Right ventricle myocardium inferior (tissue), 1 donor: ENCODE measurements at regions not wholly inside any gene's neighbourhood (a gene's known extent, or its start where the extent isn't known, plus 50 kb on each side); places are given as distances from the start of the nearest gene placed in this dataset.
"Not testable (repeated sequence)": the region's sequence is repeated elsewhere in the genome, so short reads cannot be mapped to it uniquely, and the experiment has no call there.

Source experiments
- ATAC-seq: fragments of 200-7000 bp; cut with Tn5 transposase; one replicate; pipeline ENCODE4 v1.9.1; 2020; ENCODE audit warnings: mild to moderate bottlenecking, moderate library complexity
- DNase-seq: peaks from one replicate; pipeline ENCODE4 v3.0.0; 2021; ENCODE audit errors: missing footprints
- intact Hi-C: fragments of 100-400 bp; cut with DNase I; formaldehyde crosslinking; loops from one replicate; pipeline ENCODE4 v1.11.0; 2022
- donor health status: DM: no; HTN: yes; CAD: no; lungs with severe emphysema.

DNA sequence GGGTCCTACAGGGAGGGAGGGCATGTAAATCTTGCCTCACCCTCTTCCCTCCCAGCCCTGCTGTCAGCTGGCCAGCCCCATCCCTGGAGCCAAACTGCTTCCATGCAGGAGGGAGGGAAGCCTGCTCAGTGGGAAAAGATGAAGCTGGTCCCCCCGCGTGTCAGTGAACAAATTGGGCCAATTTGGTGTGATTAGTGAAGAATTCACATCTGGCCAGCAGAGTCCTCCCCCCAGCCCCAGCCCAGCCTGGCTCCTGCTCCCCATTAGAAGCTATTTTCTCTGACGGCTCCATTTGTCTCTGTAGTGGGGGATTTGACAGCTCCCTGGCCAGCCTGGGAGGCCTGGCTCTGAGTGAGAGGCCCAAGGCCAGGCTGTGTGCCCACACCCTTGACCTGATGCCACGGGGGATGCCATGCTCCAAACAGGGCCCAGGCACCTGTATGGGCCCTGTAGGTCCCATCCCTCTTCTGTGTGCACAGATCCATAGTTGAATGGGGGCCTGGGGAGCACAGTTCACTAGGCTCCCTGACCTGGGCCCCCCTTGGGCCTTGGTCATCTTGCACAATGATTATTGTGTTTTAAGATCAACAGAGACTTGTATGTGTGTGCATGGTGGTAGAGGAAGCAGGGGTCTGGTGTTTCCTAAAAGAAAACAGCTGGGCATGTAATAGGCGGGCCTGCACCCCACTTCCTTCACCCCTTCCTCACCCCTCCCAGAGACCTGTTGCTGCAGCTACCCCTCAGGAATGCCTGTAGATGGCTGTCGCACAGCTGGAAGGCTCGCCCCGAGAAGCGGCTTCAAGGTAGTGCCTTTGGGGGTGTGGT is 50.7 kb upstream of the TAC4 start:
- DNase-seq (no peak), ATAC-seq (no peak)
- intact Hi-C loops = no loop called here

DNA sequence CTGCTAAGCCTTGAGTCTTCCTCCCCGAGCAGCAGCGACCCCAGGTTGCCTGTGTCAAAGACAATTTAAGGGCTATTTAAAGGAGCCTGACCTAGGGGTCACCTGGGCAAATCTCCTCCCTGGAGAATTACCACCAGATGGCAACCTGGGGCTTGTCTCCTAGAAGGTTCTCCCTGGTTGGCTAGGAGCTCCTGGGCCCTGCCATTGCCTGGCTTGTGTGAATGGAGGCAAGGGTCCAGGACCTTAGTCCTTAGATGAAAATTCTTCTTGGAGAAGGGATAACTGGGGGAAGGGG is 51.3 kb upstream of the TAC4 start:
- intact Hi-C loops = no loop called here
- ATAC-seq (no peak), DNase-seq (no peak)

DNA sequence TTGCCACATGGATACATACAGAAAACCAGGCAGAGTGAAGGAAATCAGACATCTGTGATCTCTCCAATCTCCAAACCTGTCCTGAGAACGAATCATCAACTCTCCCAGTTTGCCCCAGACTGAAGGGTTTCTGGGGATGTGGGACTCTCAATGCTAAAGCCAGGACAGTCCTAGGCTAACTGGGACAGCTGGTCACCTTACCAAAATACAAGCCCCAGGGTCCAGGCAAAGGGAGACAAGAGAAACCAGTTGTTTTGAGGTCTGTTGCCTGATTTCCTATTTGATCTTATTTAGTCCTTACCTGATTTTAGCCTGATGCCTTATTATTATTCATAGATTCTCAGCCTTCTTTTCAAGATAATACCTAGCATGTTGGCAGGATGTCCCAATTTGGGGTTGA is 51.7 kb upstream of the TAC4 start:
- intact Hi-C loops = no loop called here
- DNase-seq = no peak
- no peak for ATAC-seq

DNA sequence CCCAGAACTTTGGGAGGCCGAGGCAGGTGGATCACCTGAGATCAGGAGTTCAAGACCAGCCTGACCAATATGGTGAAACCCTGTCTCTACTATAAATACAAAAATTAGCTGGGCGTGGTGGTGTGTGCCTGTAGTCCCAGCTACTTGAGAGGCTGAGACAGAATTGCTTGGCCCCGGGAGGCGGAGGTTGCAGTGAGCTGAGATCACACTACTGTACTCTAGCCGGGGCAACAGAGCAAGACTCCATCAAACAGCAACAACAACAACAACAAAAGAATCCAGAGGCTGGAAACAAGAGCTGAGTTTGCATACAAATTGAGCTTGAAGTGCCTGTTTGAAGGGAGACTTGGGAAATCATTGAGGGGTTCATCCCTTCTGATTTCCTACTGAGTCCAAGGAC is 52.9 kb upstream of the TAC4 start:
- DNase-seq, intact Hi-C loops, ATAC-seq: not testable (repeated sequence)

DNA sequence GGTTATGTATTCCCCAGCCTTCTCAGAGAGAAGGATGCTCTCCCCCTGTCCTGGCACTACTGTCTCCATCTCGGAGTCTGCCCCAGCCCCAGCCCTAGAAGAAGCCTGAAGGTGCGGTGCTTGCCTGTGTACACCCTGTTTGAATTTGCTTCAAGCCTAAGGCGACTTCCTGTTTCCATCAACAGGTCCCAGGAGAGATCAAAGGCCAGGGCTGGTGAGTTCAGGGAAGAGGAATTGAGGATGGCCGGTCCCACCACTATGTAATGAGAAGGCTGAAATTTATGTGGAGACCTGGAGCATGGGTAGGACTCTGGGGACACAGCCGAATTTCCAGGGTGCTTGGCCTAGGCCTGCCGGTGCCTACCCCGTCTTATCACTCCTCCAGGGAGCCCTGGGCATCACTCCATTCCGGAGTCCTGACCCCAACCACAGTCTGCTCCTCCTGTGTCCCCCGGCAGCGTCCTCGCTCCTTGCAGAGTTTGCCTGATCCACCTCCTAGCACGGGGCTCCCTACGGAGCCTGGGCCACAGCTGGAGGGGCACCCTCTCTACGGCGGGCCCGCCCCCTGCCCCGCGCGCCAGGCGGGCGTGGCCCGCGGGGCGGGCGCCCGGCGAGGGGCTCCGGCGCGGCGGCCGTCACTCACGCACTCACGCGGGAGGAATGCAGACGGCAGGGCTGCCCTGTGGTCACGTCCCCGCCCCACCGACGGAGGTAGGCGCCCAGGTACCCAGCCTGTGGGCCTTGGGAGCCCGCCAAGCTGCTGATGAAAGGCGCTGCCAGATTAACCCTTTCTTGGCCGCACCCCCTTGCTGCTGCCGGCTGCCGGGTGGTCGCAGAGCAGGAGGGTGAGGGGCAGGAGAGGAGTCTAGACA is 53.8 kb upstream of the TAC4 start:
- intact Hi-C loops = no loop called here
- ATAC-seq (no peak), DNase-seq (peak; percentile 47)

DNA sequence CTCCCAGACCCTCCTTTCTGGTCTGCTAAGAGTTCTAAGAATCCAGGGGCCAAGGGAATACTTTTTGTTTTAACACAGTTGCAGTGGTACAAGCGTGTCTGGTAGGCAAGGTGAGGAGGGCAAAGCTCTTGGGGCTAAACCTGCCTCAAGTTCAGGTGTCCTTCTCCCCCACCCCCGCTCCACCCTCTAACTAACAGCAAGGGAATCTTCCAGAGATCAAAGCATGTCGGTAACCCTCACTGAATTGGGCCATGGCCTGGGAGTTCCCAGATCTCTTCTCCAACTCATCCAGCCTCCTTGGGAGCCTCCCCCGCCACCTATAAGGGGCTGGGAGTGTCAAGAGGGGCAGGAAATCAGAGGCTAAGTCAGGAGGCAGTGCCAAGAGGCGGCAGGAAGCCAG is 55.7 kb upstream of the TAC4 start:
- ATAC-seq (no peak), DNase-seq (peak; percentile 7)
- intact Hi-C loops = no loop called here

DNA sequence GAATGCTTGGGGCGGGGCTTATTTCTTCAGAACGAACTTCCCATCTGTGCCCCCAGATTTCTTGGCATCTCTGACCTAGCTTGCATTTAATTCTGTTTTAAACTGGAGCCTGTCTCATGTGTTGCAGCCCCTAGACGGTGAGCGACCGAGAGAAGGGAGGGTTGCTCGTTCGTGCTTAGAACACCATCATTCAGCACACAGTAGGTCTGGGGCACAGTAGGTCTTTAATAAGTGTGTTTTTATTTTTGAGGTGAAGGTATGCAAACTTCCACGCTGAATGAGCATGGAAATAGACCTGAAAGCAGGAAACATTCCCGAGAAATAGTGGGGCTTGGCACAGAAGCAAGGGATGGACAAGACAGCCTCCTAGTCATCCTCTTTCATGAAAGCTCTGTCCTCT is 57.0 kb upstream of the TAC4 start:
- intact Hi-C loops = no loop called here
- ATAC-seq (no peak), DNase-seq (peak; percentile 6)

DNA sequence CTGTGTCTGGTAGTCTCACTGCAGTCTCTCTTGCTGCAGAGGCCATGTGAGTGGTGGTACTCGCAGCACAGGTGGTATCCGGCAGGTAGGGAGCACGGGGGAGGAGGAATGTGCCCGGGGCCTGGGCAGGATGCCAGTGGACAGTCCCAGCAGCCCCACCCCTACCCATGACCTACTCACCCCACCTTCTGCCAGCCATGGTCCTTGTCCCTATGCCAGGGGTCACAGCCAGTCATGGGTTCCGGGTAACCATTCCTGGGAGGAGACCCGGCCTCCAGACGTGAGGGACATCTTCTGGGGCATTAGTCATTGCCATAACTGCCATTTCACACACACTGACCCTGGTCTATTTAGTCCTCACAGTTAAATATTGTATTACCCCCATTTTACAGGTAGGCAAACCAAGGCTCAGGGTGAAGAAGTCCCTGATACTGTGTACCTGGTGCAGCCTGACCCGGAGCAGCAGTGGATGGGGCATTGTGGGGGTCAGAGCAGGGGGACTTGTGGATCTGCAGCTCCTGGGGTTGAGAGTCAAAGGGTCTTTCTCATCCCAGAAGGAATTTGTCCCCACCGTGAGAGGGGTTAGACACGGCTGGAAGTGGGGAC is 58.8 kb upstream of the TAC4 start:
- intact Hi-C loops = no loop called here
- no peak for ATAC-seq
- DNase-seq = peak; percentile 21

DNA sequence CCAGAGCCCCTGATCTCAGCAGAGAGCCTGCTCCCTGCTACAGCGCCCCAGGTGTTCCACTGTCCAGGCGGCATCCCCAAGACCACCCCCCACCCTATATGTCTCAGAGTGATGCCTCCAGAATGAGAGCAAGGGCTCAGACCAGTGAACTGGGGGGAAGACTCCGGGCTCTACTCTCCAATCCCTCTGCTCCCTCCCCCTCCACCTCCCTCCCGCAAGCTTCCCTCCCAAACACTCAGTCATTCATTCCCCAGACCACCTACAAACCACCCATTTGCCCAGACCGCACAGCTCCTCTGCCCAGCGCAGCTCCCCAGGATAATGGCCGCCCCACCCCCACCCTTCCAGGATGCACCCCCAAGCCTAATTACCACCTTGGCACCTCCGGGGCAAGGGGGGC is 59.4 kb upstream of the TAC4 start:
- DNase-seq (no peak), ATAC-seq (no peak)
- intact Hi-C loops = no loop called here

DNA sequence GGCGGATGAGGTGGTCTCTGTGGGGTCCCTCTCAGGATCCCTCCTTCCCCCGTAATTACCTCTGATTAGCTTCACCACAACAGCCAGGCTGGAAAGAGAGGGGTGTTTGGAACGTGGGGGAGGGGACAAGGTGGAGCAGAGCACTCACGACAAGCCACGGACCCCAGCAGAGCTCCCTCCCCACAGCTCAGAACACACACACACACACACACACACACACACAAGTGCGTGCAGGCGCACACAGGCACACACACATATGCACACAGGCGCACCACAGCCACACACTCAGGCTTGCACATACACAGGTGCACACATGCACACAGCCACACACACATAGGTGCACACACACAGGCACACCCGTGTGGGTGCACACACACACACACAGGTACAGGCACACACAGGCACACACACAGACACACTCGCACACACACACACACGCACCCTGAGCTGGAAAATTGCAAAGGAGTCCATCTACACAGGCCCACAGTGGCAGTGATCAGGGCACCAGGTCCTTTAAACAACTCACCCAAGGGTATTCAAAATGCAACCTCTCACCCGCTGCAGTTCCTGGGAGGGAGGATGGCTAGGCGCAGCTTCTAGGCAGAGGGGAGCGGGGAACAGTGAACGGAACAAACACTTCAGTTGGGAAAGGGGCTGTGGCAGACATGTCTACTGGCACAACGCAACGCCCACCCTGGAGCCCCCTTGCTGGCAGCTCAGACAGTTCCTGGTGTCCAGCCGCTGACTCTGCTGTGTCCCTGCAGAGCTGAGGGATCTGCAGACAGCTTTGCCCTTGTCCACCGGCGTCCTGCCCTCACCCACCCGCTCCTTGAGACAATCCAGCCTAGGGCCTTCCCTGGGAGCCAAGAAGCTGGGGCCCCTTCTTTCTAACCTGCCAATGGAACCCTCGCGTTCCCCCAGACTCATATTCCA is 59.9 kb upstream of the DLX4 start:
- DNase-seq = peak; percentile 50
- ATAC-seq = no peak
- intact Hi-C loops = no loop called here

DNA sequence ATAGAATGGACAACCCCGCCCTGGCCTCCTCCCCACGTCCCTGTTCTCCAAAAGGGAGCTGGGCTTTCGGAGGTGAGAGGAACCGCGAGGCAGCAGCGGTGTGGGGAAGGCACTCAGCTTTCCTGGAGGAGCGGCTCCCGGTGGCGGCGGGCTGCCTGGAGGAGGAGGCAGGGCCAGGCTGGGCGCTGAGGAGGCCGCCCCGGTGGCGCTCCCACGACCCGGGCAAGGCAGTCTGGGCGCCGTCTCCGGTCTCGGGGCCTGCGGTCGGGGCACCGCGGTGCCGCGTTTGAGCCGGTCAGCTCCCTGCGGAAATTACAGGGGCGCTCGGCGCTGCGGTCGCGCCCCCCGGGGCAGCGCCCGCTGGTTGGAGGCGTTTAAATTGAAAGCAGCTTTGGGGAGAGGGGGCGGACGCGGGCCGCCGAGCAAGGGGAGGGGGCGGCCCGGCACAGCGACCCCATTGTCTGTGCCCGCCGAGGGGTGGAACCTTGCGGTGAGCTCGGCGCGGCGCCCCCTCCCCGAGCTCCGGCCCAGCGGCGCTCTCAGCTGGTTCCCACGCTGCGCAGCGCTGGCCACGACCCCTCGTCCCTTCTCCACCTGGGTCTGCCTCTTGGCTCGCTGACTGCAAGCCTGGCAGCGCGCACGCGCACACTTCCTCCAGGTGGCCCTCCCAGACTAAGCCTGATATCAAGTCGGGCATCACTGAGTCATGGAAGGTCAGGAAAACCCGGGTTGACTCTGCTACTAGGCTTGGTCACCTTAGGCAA is 58.7 kb upstream of the DLX4 start:
- DNase-seq = peak; percentile 48
- no peak for ATAC-seq
- intact Hi-C loops = no loop called here

DNA sequence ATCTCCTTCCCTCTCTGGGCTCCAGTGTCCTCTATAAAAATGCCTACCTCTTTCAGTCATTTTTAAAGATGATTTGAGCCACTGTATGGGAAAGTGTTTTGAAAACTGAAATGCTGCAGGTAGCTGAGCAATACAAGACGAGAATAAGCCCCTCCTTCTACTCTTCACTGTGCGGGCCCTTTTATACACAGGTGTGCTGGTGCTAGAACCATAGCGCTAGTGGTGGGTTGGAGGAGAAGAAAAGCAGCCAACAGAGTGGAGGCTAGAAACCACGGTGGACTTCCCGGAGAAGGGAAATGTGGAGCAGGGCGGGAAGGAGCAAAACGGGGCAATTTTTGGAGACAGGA is 58.2 kb upstream of the DLX4 start:
- ATAC-seq (no peak), DNase-seq (no peak)
- intact Hi-C loops = no loop called here

DNA sequence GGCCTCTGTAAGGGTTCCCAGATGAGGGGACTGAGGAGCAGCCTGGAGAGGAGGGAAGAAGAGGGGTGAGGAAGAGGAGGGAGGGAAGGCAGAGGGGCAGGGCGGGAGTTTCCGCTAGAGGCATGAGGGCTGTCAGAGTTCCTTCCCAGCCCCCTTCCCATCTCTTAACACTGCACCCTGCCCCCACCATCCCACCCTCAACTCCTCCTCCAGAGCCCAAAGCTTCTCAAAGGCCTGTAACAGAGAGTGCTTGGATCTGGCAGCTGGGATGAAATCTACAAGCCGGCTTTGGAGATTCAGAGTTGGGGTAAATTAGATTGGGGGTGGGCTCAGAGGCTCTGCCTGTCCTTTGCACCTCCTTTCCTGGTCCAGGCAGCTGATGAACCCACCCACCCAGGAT is 57.3 kb upstream of the DLX4 start:
- intact Hi-C loops = no loop called here
- ATAC-seq (no peak), DNase-seq (peak; percentile 11)

DNA sequence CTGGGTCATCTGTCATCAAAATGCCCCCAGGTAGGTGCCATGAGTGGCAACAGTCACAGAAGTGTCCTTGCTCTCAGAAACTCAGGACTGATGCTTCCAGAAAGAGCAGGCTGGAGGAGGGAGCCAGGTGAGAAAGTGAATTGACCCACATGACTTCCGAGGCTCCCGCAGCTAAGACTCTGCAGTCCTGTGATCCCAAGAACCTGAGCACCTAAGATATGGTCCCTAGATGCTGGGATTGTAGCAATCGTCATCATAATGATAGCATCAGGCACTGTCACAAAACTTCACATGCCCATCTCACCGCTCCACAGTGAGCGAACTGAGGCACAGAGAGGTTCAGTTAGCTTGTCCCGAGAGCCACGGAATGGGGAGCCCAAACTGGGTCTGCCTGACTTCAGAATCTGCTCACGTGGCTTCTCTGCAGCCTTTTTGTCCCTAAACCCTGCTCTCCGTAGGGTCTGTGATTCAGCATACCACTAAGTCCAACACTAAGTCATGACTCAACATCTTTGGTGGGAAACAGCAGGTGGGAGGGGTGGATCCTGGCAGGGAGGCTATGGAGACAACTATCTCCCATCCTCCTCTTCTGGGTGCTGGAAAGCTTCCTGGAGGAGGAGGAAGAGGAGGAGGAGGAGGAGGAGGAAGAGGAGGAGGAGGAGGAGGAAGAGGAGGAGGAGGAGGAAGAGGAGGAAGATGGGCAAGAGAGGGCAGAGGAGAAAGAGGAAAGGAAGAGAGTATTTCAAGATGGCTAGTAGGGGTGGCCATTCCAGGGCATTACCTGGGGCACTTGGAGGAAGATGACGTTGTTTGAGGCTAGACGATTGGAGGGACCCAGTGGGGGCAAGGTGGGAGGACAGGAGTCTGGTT is 55.5 kb upstream of the DLX4 start:
- intact Hi-C loops = no loop called here
- ATAC-seq (no peak), DNase-seq (peak; percentile 22)

DNA sequence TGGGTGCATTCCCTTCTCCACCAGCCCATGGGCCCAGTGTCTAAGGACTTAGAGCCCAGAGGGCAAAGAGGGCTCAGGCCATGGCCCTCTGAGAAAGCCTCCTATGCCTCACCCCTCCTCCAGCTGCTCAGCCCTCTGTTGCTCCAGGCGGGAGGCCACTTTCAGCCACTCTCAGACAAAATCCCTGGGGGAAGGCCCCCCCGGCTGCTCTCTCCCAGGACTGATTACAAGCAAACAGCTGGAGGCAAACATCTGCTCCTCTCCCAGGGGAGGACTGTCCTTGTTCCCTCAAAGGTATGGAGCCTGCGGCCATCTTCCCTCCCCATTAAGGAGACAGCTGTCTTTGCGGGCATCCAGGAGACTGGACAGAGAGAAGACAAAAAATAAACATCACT is 54.9 kb upstream of the DLX4 start:
- DNase-seq = peak; percentile 26
- ATAC-seq = no peak
- intact Hi-C loops = no loop called here

DNA sequence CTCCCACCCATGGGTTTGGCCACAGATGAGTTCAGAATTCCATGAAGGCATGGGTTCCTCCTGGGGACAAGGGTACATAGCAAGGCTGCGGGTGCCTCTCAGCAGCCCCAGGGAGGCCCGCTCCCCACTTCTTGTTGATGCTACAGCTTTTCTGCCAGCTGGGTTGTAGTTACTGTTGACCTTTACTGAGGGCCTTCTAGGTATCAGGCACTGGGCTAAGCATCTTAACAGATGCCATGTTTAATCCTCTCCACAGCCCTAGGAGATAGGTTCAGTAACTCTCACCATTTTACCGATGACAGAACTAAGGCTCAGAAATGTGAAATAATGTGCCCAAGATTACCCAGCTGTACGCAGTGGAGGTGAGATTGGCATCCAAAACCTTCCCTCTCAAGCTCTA is 54.3 kb upstream of the DLX4 start:
- no peak for DNase-seq
- ATAC-seq = no peak
- intact Hi-C loops = no loop called here

DNA sequence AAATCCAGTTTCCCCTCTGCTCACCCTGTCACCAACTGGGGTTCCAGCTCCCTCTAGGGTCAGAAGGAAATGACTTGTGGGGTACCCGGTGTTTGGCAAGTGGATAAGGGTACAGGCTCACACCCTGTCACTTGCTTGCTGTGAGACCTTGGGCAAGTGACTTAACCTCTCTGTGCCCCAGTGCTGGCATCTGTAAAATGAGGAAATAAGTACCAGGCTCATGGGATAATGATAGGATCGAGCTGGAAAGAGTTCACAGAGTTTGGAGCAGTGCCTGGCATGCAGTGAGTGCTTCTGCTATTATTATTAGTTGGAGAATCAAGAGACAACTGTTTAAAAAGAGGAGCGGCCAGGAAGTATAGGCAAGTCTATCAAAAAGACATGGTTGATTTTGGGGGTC is 53.7 kb upstream of the DLX4 start:
- intact Hi-C loops = no loop called here
- DNase-seq (no peak), ATAC-seq (no peak)

DNA sequence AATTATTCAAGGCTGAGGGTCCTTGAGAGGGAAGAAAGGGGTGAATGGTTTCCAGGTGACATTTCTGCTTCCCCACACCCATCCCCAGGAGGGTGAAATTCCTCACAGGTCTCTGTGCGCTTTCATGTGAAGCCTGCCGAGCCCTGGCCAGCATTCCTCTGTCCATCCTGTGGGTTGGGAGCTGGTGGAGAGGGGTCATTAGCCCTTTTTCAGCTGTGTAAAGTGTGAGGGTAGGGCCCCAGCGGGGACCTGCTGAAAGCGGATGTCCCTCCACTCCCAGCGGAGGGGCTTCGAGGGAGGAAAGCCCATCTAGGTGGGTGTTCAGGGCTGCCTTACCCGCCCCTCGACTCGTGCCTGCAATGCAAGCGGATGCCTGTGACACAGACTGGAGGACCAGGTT is 53.3 kb upstream of the DLX4 start:
- intact Hi-C loops = no loop called here
- DNase-seq (peak; percentile 26), ATAC-seq (no peak)
